ENCODE measurements at regions not wholly inside any gene's neighbourhood (a gene's known extent, or its start where the extent isn't known, plus 50 kb on each side); places are given as distances from the start of the nearest gene placed in this dataset.

- Histone ChIP-seq H2AK9ac (replicated peaks; ENCODE audit: low read depth, low read length, poor library complexity) (no peak overlapping the region), H3K4ac (ENCODE audit: low read depth, low read length) (no peak overlapping the region)
- CTCF ChIA-PET, result no interaction called here
These were observed 694.9 kb downstream of the MECOM start for GRCh38 chr3:168968609-168969008.

More at GRCh38 chr3:168968609-168969008, 694.9 kb downstream of the MECOM start:
- TF ChIP-seq NFE2L2 (IDR thresholded peaks at IDR 0.05; ENCODE audit: low read depth, low read length) (no peak), CEBPB (IDR thresholded peaks at IDR 0.05; ENCODE audit: low read depth, low read length) (0 out of 2 replicates have a peak, but pooled peaks have one; percentile 28), FOS (IDR thresholded peaks at IDR 0.05; ENCODE audit: low read depth, low read length) (no peak)
- TF ChIP-seq, protein P1, sequence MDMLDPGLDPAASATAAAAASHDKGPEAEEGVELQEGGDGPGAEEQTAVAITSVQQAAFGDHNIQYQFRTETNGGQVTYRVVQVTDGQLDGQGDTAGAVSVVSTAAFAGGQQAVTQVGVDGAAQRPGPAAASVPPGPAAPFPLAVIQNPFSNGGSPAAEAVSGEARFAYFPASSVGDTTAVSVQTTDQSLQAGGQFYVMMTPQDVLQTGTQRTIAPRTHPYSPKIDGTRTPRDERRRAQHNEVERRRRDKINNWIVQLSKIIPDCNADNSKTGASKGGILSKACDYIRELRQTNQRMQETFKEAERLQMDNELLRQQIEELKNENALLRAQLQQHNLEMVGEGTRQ (IDR thresholded peaks at IDR 0.05; ENCODE audit: low read depth, low read length), result no peak
- Histone ChIP-seq H4K8ac (ENCODE audit: low read depth in 2 of 2, low read length in 2 of 2) (no peak overlapping the region), H3K18ac (ENCODE audit: low read depth, low read length) (no peak overlapping the region), H3K9ac (ENCODE audit: low read depth, low read length) (no peak overlapping the region), H3K36me3 (ENCODE audit: control insufficient read depth, insufficient read depth, low read length) (no peaks in the 10 kb centered on the region), H2BK120ac (ENCODE audit: low read depth, low read length) (no peak overlapping the region), H3K27ac (ENCODE audit: insufficient read depth, low read length) (no peak overlapping the region), H2AFZ (replicated peaks; ENCODE audit: low read length, poor library complexity) (no peak overlapping the region), H3K56ac (ENCODE audit: extremely low read depth, insufficient read depth, low read length) (no peak overlapping the region), H2BK15ac (ENCODE audit: low read depth, low read length) (no peak overlapping the region), H3K14ac (replicated peaks; ENCODE audit: low read depth, low read length) (no peak overlapping the region), H3K27me3 (ENCODE audit: control insufficient read depth, insufficient read depth, low read length) (no peaks in the 10 kb centered on the region), H2AK5ac (ENCODE audit: low read depth, low read length) (no peak overlapping the region), H3K4me1 (ENCODE audit: control insufficient read depth, insufficient read depth, low read length) (no peaks in the 10 kb centered on the region), H3K4me2 (ENCODE audit: low read depth, low read length) (no peak overlapping the region), H4K91ac (ENCODE audit: insufficient read depth, low read depth, low read length) (no peak overlapping the region), H3K23ac (ENCODE audit: low read depth, low read length) (no peak overlapping the region), H2BK5ac (ENCODE audit: low read depth, low read length, poor library complexity, severe bottlenecking) (no peak overlapping the region), H3K9me1 (ENCODE audit: insufficient read depth, low read length) (no peaks in the 10 kb centered on the region), H3K79me1 (ENCODE audit: low read depth in 1 of 2, low read length in 2 of 2) (no peaks in the 10 kb centered on the region), H3K4me3 (ENCODE audit: insufficient read depth, low read depth, low read length) (no peak overlapping the region), H4K20me1 (ENCODE audit: insufficient read depth, low read length) (no peaks in the 10 kb centered on the region), H4K5ac (ENCODE audit: low read depth, low read length) (no peak overlapping the region), H2BK20ac (ENCODE audit: low read depth, low read length) (no peak overlapping the region), H3K9me3 (ENCODE audit: control insufficient read depth, insufficient read depth, low read length) (no peaks in the 10 kb centered on the region)
- intact Hi-C loops (cut with micrococcal nuclease) (no loop called here), dilution Hi-C loops (cut with HindIII; ENCODE audit: low sequenced_read_pairs, unreplicated experiment) (no loop called here), in situ Hi-C loops (cut with MboI; ENCODE audit: low sequenced_read_pairs) (no loop called here)
- no CpG with 5 or more reads among the region's 3 CpGs for WGBS, 2 experiments (ENCODE audit: extremely low coverage in 2 of 2, insufficient read length in 1 of 2)
- no peak for DNase-seq
- ATAC-seq (ENCODE audit: low read depth), result no peak
- no TSS peak for BruUV-seq (replicated peaks)
- POLR2A ChIA-PET (ENCODE audit: unreplicated experiment), result no interaction called here
